ENCODE measurements at regions not wholly inside any gene's neighbourhood (a gene's known extent, or its start where the extent isn't known, plus 50 kb on each side); places are given as distances from the start of the nearest gene placed in this dataset.
A peak's percentile ranks its signal among the peaks of the same experiment; 100 is the strongest.

- H3K36me3 Mint-ChIP-seq (ENCODE audit: low read depth) = no peaks in the 10 kb centered on the region
- H3K4me1 Mint-ChIP-seq = peaks cover 31% of the 10 kb centered on the region
- peak overlapping the region; percentile 46 for H3K27ac Mint-ChIP-seq
- H3K9me3 Mint-ChIP-seq = peaks cover 3% of the 10 kb centered on the region
- 42 to 64% methylated on average over 5 of the region's 5 CpGs for WGBS, 2 experiments (ENCODE audit: insufficient coverage in 1 of 2, insufficient read length in 1 of 2)
- Histone ChIP-seq H3K36me3 (ENCODE audit: control insufficient read depth, insufficient read depth, low read length) (no peaks in the 10 kb centered on the region), H3K9ac (ENCODE audit: extremely low read depth, low read length, poor library complexity, severe bottlenecking) (peak overlapping the region; percentile 47), H3K27me3 (ENCODE audit: control insufficient read depth, insufficient read depth, low read length, poor library complexity, severe bottlenecking) (no peaks in the 10 kb centered on the region), H3K9me3 (ENCODE audit: control insufficient read depth, low read length) (peaks cover 19% of the 10 kb centered on the region), H3K27ac (ENCODE audit: low read depth, low read length) (no peak overlapping the region), H3K4me3 (ENCODE audit: low read length) (peak overlapping the region; percentile 44), H3K4me1 (ENCODE audit: control insufficient read depth, insufficient read depth, low read length) (no peaks in the 10 kb centered on the region)
- H3K4me3 Mint-ChIP-seq = no peak overlapping the region
- TF ChIP-seq CTCF (conservative IDR thresholded peaks at IDR 0.05) = no peak
- peak; percentile 77 for DNase-seq
- peaks cover 23% of the 10 kb centered on the region for H3K27me3 Mint-ChIP-seq (ENCODE audit: insufficient read depth)
These were observed 63.0 kb upstream of the BASP1 start for GRCh38 chr5:17154211-17154996.

- TF ChIP-seq CTCF (conservative IDR thresholded peaks at IDR 0.05) = no peak
- no peak overlapping the region for H3K27ac Mint-ChIP-seq
- H3K4me3 Mint-ChIP-seq = no peak overlapping the region
- Histone ChIP-seq H3K27ac (ENCODE audit: low read depth, low read length) (no peak overlapping the region), H3K9me3 (ENCODE audit: control insufficient read depth, low read length) (peaks cover 19% of the 10 kb centered on the region), H3K4me1 (ENCODE audit: control insufficient read depth, insufficient read depth, low read length) (no peaks in the 10 kb centered on the region), H3K9ac (ENCODE audit: extremely low read depth, low read length, poor library complexity, severe bottlenecking) (no peak overlapping the region), H3K27me3 (ENCODE audit: control insufficient read depth, insufficient read depth, low read length, poor library complexity, severe bottlenecking) (no peaks in the 10 kb centered on the region), H3K4me3 (ENCODE audit: low read length) (peak overlapping the region; percentile 0), H3K36me3 (ENCODE audit: control insufficient read depth, insufficient read depth, low read length) (no peaks in the 10 kb centered on the region)
- peaks cover 3% of the 10 kb centered on the region for H3K9me3 Mint-ChIP-seq
- no peak for DNase-seq
- peaks cover 20% of the 10 kb centered on the region for H3K27me3 Mint-ChIP-seq (ENCODE audit: insufficient read depth)
- H3K4me1 Mint-ChIP-seq = peaks cover 29% of the 10 kb centered on the region
- WGBS, 2 experiments (ENCODE audit: insufficient coverage in 1 of 2, insufficient read length in 1 of 2) = 93 to 98% methylated on average over 4 of the region's 4 CpGs
- no peaks in the 10 kb centered on the region for H3K36me3 Mint-ChIP-seq (ENCODE audit: low read depth)
These were observed 61.0 kb upstream of the BASP1 start for GRCh38 chr5:17156463-17156862.

GRCh38 chr5:17157294-17157693 lies 60.1 kb upstream of the BASP1 start:
- Histone ChIP-seq H3K4me3 (ENCODE audit: low read length) (peak overlapping the region; percentile 0), H3K27me3 (ENCODE audit: control insufficient read depth, insufficient read depth, low read length, poor library complexity, severe bottlenecking) (no peaks in the 10 kb centered on the region), H3K9me3 (ENCODE audit: control insufficient read depth, low read length) (peaks cover 20% of the 10 kb centered on the region), H3K27ac (ENCODE audit: low read depth, low read length) (no peak overlapping the region), H3K9ac (ENCODE audit: extremely low read depth, low read length, poor library complexity, severe bottlenecking) (no peak overlapping the region), H3K36me3 (ENCODE audit: control insufficient read depth, insufficient read depth, low read length) (no peaks in the 10 kb centered on the region), H3K4me1 (ENCODE audit: control insufficient read depth, insufficient read depth, low read length) (no peaks in the 10 kb centered on the region)
- peaks cover 21% of the 10 kb centered on the region for H3K4me1 Mint-ChIP-seq
- no peak overlapping the region for H3K4me3 Mint-ChIP-seq
- 93 to 98% methylated on average over 5 of the region's 5 CpGs for WGBS, 2 experiments (ENCODE audit: insufficient coverage in 1 of 2, insufficient read length in 1 of 2)
- no peak for DNase-seq
- peaks cover 4% of the 10 kb centered on the region for H3K9me3 Mint-ChIP-seq
- no peak overlapping the region for H3K27ac Mint-ChIP-seq
- TF ChIP-seq CTCF (conservative IDR thresholded peaks at IDR 0.05) = no peak
- H3K27me3 Mint-ChIP-seq (ENCODE audit: insufficient read depth) = peaks cover 20% of the 10 kb centered on the region
- H3K36me3 Mint-ChIP-seq (ENCODE audit: low read depth) = no peaks in the 10 kb centered on the region
